ENCODE measurements at regions not wholly inside any gene's neighbourhood (a gene's known extent, or its start where the extent isn't known, plus 50 kb on each side); places are given as distances from the start of the nearest gene placed in this dataset.

DNA sequence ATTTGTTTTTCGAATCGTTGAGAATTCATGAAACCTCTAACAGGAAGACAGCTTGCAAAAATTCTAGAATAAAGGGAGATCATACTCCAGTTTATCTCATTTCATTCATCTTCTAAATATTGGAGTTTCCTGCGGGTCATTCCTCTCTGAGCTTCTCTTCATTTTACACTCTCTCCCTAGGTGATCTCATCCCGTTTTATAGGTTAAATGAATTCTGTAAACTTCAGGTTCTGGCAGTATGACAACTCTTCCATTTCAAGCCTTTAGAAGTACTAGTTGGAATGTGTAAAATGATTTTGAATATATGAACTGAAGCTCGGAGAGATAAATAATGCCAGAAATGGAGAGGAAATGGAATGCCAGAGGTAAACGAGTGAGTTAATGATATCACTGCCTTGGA lies 312.4 kb downstream of the METTL4 start:
- Histone ChIP-seq H3K4me1 (ENCODE audit: insufficient read depth, low read length) (no peaks in the 10 kb centered on the region), H3K27me3 (ENCODE audit: control insufficient read depth in 1 of 2, insufficient read depth in 2 of 2, low read length in 2 of 2) (no peaks in the 10 kb centered on the region), H3K36me3 (ENCODE audit: insufficient read depth, low read length) (no peaks in the 10 kb centered on the region), H3K4me3 (ENCODE audit: low read length) (no peak overlapping the region), H3K9me3 (ENCODE audit: control insufficient read depth in 1 of 2, insufficient read depth in 1 of 2, low read length in 2 of 2) (no peaks in the 10 kb centered on the region), H3K27ac (ENCODE audit: low read depth in 1 of 2, low read length in 2 of 2) (no peak overlapping the region)
- intact Hi-C loops (cut with DNase I, micrococcal nuclease) = no loop called here
- no peaks in the 10 kb centered on the region for H3K4me1 Mint-ChIP-seq (ENCODE audit: low read depth)
- ChIA-PET POLR2A (no interaction called here), CTCF (no interaction called here)
- no peaks in the 10 kb centered on the region for H3K36me3 Mint-ChIP-seq (ENCODE audit: low read depth)
- peaks cover 2% of the 10 kb centered on the region for H3K9me3 Mint-ChIP-seq
- peaks cover 8% of the 10 kb centered on the region for H3K27me3 Mint-ChIP-seq
- no peak overlapping the region for H3K4me3 Mint-ChIP-seq
- ATAC-seq (ENCODE audit: poor library complexity) = no peak
- DNase-seq = no peak
- no peak overlapping the region for H3K27ac Mint-ChIP-seq
- no peak for TF ChIP-seq CTCF (IDR thresholded peaks at IDR 0.05)

DNA sequence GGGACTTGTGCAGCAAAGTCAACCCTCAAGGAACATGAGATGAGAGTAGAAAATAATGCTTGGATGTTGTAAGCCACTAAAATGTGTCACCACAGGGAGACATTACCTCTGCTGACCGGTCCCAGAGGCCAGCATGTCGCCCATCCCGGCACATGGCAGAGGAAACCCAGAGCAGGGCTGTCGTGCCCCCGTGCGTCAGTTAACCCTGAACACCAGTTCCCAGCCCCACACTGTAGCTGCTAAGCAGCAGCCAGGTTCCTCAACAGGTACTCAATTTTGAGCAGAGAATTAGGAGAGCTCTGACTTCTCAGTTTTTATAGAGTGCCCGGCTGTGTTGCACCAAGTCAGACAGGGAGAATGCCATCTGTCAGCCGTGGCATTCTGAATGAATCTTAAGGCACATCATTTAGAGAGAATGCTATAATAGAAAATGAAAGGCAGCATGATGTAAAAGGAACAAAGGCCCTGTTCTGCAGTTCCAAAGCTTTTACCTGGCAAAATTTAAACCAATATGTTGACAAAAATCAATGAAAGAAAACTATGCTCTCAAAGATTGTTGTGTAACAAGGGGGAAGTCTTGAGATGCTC lies 307.9 kb downstream of the METTL4 start:
- DNase-seq (no peak), ATAC-seq (ENCODE audit: poor library complexity) (no peak)
- H3K4me1 Mint-ChIP-seq (ENCODE audit: low read depth) = no peaks in the 10 kb centered on the region
- Histone ChIP-seq H3K27me3 (ENCODE audit: control insufficient read depth in 1 of 2, insufficient read depth in 2 of 2, low read length in 2 of 2) (no peaks in the 10 kb centered on the region), H3K9me3 (ENCODE audit: control insufficient read depth in 1 of 2, insufficient read depth in 1 of 2, low read length in 2 of 2) (no peaks in the 10 kb centered on the region), H3K4me3 (ENCODE audit: low read length) (no peak overlapping the region), H3K27ac (ENCODE audit: low read depth in 1 of 2, low read length in 2 of 2) (no peak overlapping the region), H3K4me1 (ENCODE audit: insufficient read depth, low read length) (no peaks in the 10 kb centered on the region), H3K36me3 (ENCODE audit: insufficient read depth, low read length) (no peaks in the 10 kb centered on the region)
- intact Hi-C loops (cut with DNase I, micrococcal nuclease) = no loop called here
- no peaks in the 10 kb centered on the region for H3K36me3 Mint-ChIP-seq (ENCODE audit: low read depth)
- peaks cover 33% of the 10 kb centered on the region for H3K27me3 Mint-ChIP-seq
- H3K27ac Mint-ChIP-seq = no peak overlapping the region
- no peak for TF ChIP-seq CTCF (IDR thresholded peaks at IDR 0.05)
- H3K9me3 Mint-ChIP-seq = no peaks in the 10 kb centered on the region
- ChIA-PET CTCF (no interaction called here), POLR2A (no interaction called here)
- no peak overlapping the region for H3K4me3 Mint-ChIP-seq

DNA sequence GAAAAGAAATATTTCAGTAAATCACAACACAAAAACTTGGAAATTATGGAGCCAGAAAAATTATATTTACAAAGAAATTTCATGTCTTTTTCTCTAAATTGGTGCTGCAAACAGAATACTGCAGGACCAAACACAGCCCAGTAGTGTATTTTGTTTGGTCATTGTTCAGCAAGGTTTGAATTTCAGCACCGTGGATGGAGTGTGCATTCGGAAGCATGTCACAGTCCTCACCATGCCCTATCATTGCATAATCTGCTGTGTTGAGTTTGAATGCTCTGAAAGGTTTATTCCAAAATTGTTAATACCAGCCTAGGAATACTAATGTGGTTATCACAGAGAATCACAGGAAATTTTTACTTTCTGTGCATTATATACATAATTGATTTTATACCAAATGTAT lies 296.7 kb downstream of the METTL4 start:
- DNase-seq (no peak), ATAC-seq (ENCODE audit: poor library complexity) (no peak)
- TF ChIP-seq CTCF (IDR thresholded peaks at IDR 0.05) = no peak
- H3K27ac ChIP-seq (ENCODE audit: low read depth in 1 of 2, low read length in 2 of 2) = no peak overlapping the region
- no peaks in the 10 kb centered on the region for H3K9me3 ChIP-seq (ENCODE audit: control insufficient read depth in 1 of 2, insufficient read depth in 1 of 2, low read length in 2 of 2)
- no peak overlapping the region for H3K27ac Mint-ChIP-seq
- no peaks in the 10 kb centered on the region for H3K9me3 Mint-ChIP-seq
- CTCF ChIA-PET = no interaction called here
- H3K4me1 Mint-ChIP-seq (ENCODE audit: low read depth) = no peaks in the 10 kb centered on the region
- no peaks in the 10 kb centered on the region for H3K36me3 Mint-ChIP-seq (ENCODE audit: low read depth)
- H3K27me3 Mint-ChIP-seq = peaks cover 26% of the 10 kb centered on the region
- no peak overlapping the region for H3K4me3 ChIP-seq (ENCODE audit: low read length)
- no peaks in the 10 kb centered on the region for H3K36me3 ChIP-seq (ENCODE audit: insufficient read depth, low read length)
- H3K4me3 Mint-ChIP-seq = no peak overlapping the region
- intact Hi-C loops (cut with DNase I, micrococcal nuclease) = no loop called here
- peaks cover 2 to 3% of the 10 kb centered on the region in 2 experiments for H3K27me3 ChIP-seq (ENCODE audit: control insufficient read depth in 1 of 2, insufficient read depth in 2 of 2, low read length in 2 of 2)
- POLR2A ChIA-PET = no interaction called here
- H3K4me1 ChIP-seq (ENCODE audit: insufficient read depth, low read length) = no peaks in the 10 kb centered on the region
